CD4-positive, alpha-beta memory T cell (primary cell): ENCODE measurements at regions not wholly inside any gene's neighbourhood (a gene's known extent, or its start where the extent isn't known, plus 50 kb on each side); places are given as distances from the start of the nearest gene placed in this dataset.
"Not testable (repeated sequence)": the region's sequence is repeated elsewhere in the genome, so short reads cannot be mapped to it uniquely, and the experiment has no call there.

Source experiments
- CTCF ChIA-PET: fragments of 350-600 bp; sonication (Branson Sonifier 250); formaldehyde crosslinking; loops from one replicate; lab custom pipeline; 2021; ENCODE audit warnings: inconsistent platforms; ENCODE audit not compliant: partially characterized antibody; lab: Charles Lee
- POLR2A ChIA-PET: fragments of 350-600 bp; sonication (Branson Sonifier 250); formaldehyde crosslinking; loops from one replicate; lab custom pipeline; 2021; ENCODE audit not compliant: partially characterized antibody; lab: Charles Lee
- DNase-seq, 5 donors: peaks; one replicate each; pipeline versions ENCODE4 v3.0.0 to v3.0.0-alpha.2; 2020 to 2022; ENCODE audit warnings: mixed read lengths in 1 of 5
- H3K27ac ChIP-seq: one replicate; pipeline ENCODE4 v1.7.0; 2013; ENCODE audit warnings: low read depth, low read length
- H3K27me3 ChIP-seq: 2 replicates; pipeline ENCODE4 v1.7.0; 2013; ENCODE audit warnings: mild to moderate bottlenecking, low read length, moderate library complexity; ENCODE audit not compliant: insufficient read depth
- H3K36me3 ChIP-seq: 2 replicates; pipeline ENCODE4 v1.7.0; 2013; ENCODE audit warnings: mild to moderate bottlenecking, low read length, moderate library complexity; ENCODE audit not compliant: insufficient read depth
- H3K4me1 ChIP-seq: 2 replicates; pipeline ENCODE4 v1.7.0; 2013; ENCODE audit warnings: mild to moderate bottlenecking, low read length, moderate library complexity; ENCODE audit not compliant: insufficient read depth
- H3K4me3 ChIP-seq, 2 donors: one replicate each; pipeline ENCODE4 v1.7.0; 2013; ENCODE audit warnings: low read length in 2 of 2, mild to moderate bottlenecking in 1 of 2
- H3K9me3 ChIP-seq, 2 donors: one replicate each; pipeline ENCODE4 v1.7.0; 2013; ENCODE audit warnings: low read length in 2 of 2, control low read depth in 1 of 2; ENCODE audit not compliant: control insufficient read depth in 1 of 2
- H3K27ac Mint-ChIP-seq, 7 donors: one replicate each; pipeline ENCODE4 v1.8.0; 2020 to 2021; ENCODE audit warnings: mixed read lengths in 7 of 7, mild to moderate bottlenecking in 6 of 7, inconsistent platforms in 3 of 7, moderate library complexity in 3 of 7
- H3K27me3 Mint-ChIP-seq, 2 donors: one replicate each; pipeline ENCODE4 v1.8.0; 2020 to 2021; ENCODE audit warnings: mixed read lengths in 2 of 2
- H3K36me3 Mint-ChIP-seq, 2 donors: one replicate each; pipeline ENCODE4 v1.8.0; 2020 to 2021; ENCODE audit warnings: mixed read lengths in 2 of 2, inconsistent platforms in 1 of 2, mild to moderate bottlenecking in 1 of 2
- H3K4me1 Mint-ChIP-seq, 4 donors: one replicate each; pipeline ENCODE4 v1.8.0; 2020 to 2021; ENCODE audit warnings: mixed read lengths in 4 of 4, mild to moderate bottlenecking in 1 of 4
- H3K4me3 Mint-ChIP-seq, 8 donors: one replicate each; pipeline ENCODE4 v1.8.0; 2020 to 2021; ENCODE audit warnings: mixed read lengths in 8 of 8, mild to moderate bottlenecking in 7 of 8, moderate library complexity in 6 of 8, inconsistent platforms in 3 of 8
- H3K9me3 Mint-ChIP-seq, 8 donors: one replicate each; pipeline ENCODE4 v1.8.0; 2020 to 2021; ENCODE audit warnings: mixed read lengths in 8 of 8, mild to moderate bottlenecking in 5 of 8, inconsistent platforms in 3 of 8, moderate library complexity in 1 of 8
- intact Hi-C: fragments of 100-400 bp; cut with micrococcal nuclease; formaldehyde crosslinking; loops from one replicate; pipeline ENCODE4 v1.15.1; 2023

DNA sequence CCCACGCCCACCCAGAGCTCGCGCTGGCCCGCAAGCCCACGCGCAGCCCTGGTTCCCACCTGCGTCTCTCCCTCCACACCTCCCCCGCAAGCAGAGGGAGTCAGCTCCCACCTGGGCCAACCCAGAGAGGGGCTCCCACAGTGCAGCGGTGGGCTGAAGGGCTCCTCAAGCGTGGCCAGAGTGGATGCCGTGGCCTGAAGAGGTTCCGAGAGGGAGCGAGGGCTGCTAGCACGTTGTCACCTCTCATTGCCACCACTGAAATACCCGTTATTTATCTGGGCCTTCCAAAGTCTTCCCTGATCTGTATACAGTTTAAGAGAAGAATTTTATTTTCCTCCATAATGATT lies 88.3 kb upstream of the MYLIP start:
- ChIA-PET POLR2A (no interaction called here), CTCF (no interaction called here)
- Histone ChIP-seq H3K4me3 (no peak overlapping the region), H3K27ac (no peak overlapping the region), H3K36me3 (no peaks in the 10 kb centered on the region), H3K9me3 (no peaks in the 10 kb centered on the region), H3K27me3 (no peaks in the 10 kb centered on the region), H3K4me1 (no peaks in the 10 kb centered on the region)
- peaks cover 0 to 10% (median 2%) of the 10 kb centered on the region in 8 donors for H3K9me3 Mint-ChIP-seq
- H3K27ac Mint-ChIP-seq = no peak overlapping the region
- H3K4me1 Mint-ChIP-seq = no peaks in the 10 kb centered on the region
- H3K27me3 Mint-ChIP-seq = peaks cover 0 to 11% of the 10 kb centered on the region in 2 donors
- no peaks in the 10 kb centered on the region for H3K36me3 Mint-ChIP-seq
- H3K4me3 Mint-ChIP-seq = no peak overlapping the region
- intact Hi-C loops = no loop called here
- DNase-seq = no peak

DNA sequence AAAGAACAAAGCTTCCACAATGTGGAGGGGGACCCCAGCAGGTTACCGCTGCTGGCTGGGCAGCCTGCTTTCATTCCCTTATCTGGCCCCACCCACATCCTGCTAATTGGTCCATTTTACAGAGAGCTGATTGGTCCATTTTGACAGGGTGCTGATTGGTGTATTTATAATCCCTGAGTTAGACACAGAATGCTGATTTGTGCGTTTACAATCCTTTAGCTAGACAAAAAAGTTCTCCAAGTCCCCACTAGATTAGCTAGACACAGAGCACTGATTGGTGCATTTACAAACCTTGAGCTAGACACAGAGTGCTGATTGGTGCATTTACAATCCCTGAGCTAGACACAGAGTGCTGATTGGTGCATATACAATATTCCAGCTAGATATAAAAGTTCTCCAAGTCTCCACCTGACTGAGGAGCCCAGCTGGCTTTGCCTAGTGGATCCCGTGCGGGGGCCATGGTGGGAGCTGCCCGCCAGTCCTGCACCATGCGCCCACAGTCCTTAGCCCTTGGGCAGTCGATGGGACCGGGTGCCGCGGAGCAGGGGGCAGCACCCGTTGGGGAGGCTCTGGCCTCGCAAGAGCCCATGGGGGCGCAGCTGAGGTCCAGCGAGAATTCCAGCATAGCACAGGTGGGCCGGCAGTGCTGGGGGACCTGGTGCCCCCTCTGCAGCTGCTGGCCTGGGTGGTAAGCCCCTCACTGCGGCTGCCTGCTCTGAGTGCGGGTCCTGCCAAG lies 88.8 kb upstream of the MYLIP start:
- H3K36me3 Mint-ChIP-seq, CTCF ChIA-PET, intact Hi-C loops, H3K4me3 ChIP-seq, H3K4me1 ChIP-seq, H3K36me3 ChIP-seq, H3K27ac ChIP-seq, H3K27me3 ChIP-seq, H3K9me3 ChIP-seq, POLR2A ChIA-PET, H3K4me3 Mint-ChIP-seq, H3K27ac Mint-ChIP-seq, H3K4me1 Mint-ChIP-seq, DNase-seq: not testable (repeated sequence)
- Mint-ChIP-seq H3K27me3 (peaks cover under 1 to 11% of the 10 kb centered on the region in 2 donors), H3K9me3 (peaks cover 0 to 10% (median 2%) of the 10 kb centered on the region in 8 donors)

DNA sequence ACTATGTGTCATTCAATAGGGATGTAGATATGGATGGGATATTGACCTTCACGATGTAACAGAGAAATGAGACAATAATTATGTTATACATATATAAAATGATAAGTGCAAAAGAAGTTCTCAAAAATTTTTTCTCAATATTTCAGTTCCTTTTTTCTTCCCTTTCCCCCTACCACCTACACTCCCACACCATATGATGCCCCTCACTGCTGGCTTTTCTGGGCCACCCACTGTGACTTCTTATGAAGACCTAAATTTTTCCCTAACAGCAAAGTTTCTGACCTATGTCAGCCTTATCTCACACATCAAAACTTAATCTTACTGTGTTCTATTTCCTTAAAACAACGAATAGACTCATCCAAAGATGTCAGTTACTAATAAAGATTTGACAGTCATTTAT lies 89.9 kb upstream of the MYLIP start:
- H3K4me1 ChIP-seq = no peaks in the 10 kb centered on the region
- no peaks in the 10 kb centered on the region for H3K36me3 ChIP-seq
- Mint-ChIP-seq H3K9me3 (peaks cover 0 to 10% (median 2%) of the 10 kb centered on the region in 8 donors), H3K36me3 (no peaks in the 10 kb centered on the region), H3K4me3 (no peak overlapping the region), H3K27me3 (peaks cover 3 to 11% of the 10 kb centered on the region in 2 donors), H3K27ac (no peak overlapping the region), H3K4me1 (no peaks in the 10 kb centered on the region)
- CTCF ChIA-PET = no interaction called here
- no peak for DNase-seq
- H3K9me3 ChIP-seq = no peaks in the 10 kb centered on the region
- H3K27me3 ChIP-seq = no peaks in the 10 kb centered on the region
- POLR2A ChIA-PET = no interaction called here
- intact Hi-C loops = no loop called here
- no peak overlapping the region for H3K27ac ChIP-seq
- no peak overlapping the region for H3K4me3 ChIP-seq

- H3K27ac Mint-ChIP-seq = no peak overlapping the region
- POLR2A ChIA-PET = no interaction called here
- intact Hi-C loops = no loop called here
Observed at GRCh38 chr6:16035488-16036080, 93.3 kb upstream of the MYLIP start.

DNA sequence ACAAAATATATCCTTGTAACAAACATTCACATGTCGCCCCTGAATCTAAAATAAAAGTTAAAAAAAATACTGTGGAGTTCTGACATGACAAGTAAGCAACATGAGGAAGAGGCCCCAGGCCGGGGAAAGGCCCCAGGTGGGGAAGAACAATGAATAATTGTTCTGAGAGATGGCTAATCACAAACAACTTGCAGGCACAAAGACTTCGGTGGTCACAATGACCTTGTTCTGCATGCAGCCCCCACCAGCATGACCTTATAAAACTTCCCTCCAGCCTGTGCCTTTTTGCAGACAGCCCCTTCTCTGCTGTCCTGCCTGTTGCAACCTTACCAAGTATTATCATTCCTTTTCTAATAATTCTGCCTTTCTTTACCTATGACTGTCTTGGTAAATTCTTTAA lies 95.7 kb upstream of the MYLIP start:
- ChIA-PET POLR2A (no interaction called here), CTCF (no interaction called here)
- H3K4me1 Mint-ChIP-seq = no peaks in the 10 kb centered on the region
- H3K36me3 ChIP-seq = no peaks in the 10 kb centered on the region
- no peak overlapping the region for H3K4me3 Mint-ChIP-seq
- no peaks in the 10 kb centered on the region for H3K9me3 ChIP-seq
- intact Hi-C loops = no loop called here
- no peak overlapping the region for H3K27ac Mint-ChIP-seq
- no peaks in the 10 kb centered on the region for H3K27me3 ChIP-seq
- peaks cover 5 to 8% of the 10 kb centered on the region in 2 donors for H3K27me3 Mint-ChIP-seq
- H3K27ac ChIP-seq = no peak overlapping the region
- no peak for DNase-seq
- no peaks in the 10 kb centered on the region for H3K36me3 Mint-ChIP-seq
- H3K4me1 ChIP-seq = no peaks in the 10 kb centered on the region
- H3K9me3 Mint-ChIP-seq = peaks cover 0 to 7% (median under 1%) of the 10 kb centered on the region in 8 donors
- no peak overlapping the region for H3K4me3 ChIP-seq

More at GRCh38 chr6:16035488-16036080, 93.3 kb upstream of the MYLIP start:
- Mint-ChIP-seq H3K4me1 (no peaks in the 10 kb centered on the region), H3K36me3 (no peaks in the 10 kb centered on the region), H3K9me3 (peaks cover 0 to 15% (median 4%) of the 10 kb centered on the region in 8 donors), H3K4me3 (no peak overlapping the region), H3K27me3 (peaks cover 3 to 13% of the 10 kb centered on the region in 2 donors)
- Histone ChIP-seq H3K27me3 (no peaks in the 10 kb centered on the region), H3K27ac (no peak overlapping the region), H3K4me1 (no peaks in the 10 kb centered on the region), H3K9me3 (no peaks in the 10 kb centered on the region), H3K4me3 (no peak overlapping the region), H3K36me3 (no peaks in the 10 kb centered on the region)
- no peak for DNase-seq
- CTCF ChIA-PET = no interaction called here

- H3K4me3 ChIP-seq = no peak overlapping the region
- Mint-ChIP-seq H3K27me3 (peaks cover 5 to 6% of the 10 kb centered on the region in 2 donors), H3K9me3 (peaks cover 0 to 4% (median 0%) of the 10 kb centered on the region in 8 donors), H3K27ac (no peak overlapping the region), H3K36me3 (no peaks in the 10 kb centered on the region), H3K4me1 (no peaks in the 10 kb centered on the region), H3K4me3 (no peak overlapping the region)
- no peaks in the 10 kb centered on the region for H3K9me3 ChIP-seq
- intact Hi-C loops = no loop called here
- H3K4me1 ChIP-seq = no peaks in the 10 kb centered on the region
- no peak for DNase-seq
- H3K27ac ChIP-seq = no peak overlapping the region
- ChIA-PET POLR2A (no interaction called here), CTCF (no interaction called here)
- no peaks in the 10 kb centered on the region for H3K27me3 ChIP-seq
- H3K36me3 ChIP-seq = no peaks in the 10 kb centered on the region
Observed at GRCh38 chr6:16031278-16031981, 97.5 kb upstream of the MYLIP start.

DNA sequence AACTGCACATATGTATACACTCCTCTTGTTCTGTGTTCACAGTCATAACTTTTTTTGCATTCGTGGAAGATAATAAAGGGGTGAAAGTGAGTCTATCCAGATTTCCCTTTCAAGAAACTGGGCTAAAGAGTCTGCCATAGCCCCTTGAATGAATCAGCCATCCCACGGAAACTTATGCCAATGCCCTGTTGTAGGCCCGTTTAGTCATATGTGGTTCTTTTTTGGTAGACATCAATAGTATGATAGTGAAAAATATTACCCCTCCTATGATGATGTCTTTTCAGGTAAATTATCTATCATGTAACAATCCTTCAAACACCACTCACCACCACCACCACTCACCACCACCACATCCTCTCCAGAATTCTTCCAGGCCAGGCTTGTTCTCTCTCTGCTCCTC lies 99.9 kb upstream of the MYLIP start:
- DNase-seq = no peak
- ChIA-PET CTCF (no interaction called here), POLR2A (no interaction called here)
- Mint-ChIP-seq H3K4me1 (no peaks in the 10 kb centered on the region), H3K27ac (no peak overlapping the region), H3K9me3 (peaks cover 0 to 4% (median 0%) of the 10 kb centered on the region in 8 donors), H3K36me3 (no peaks in the 10 kb centered on the region), H3K4me3 (no peak overlapping the region), H3K27me3 (peaks cover 3 to 7% of the 10 kb centered on the region in 2 donors)
- H3K27ac ChIP-seq = no peak overlapping the region
- H3K9me3 ChIP-seq = no peaks in the 10 kb centered on the region
- intact Hi-C loops = no loop called here
- H3K27me3 ChIP-seq = no peaks in the 10 kb centered on the region
- no peak overlapping the region for H3K4me3 ChIP-seq
- H3K36me3 ChIP-seq = no peaks in the 10 kb centered on the region
- H3K4me1 ChIP-seq = no peaks in the 10 kb centered on the region
